AG04450 (cell line): ENCODE measurements at regions not wholly inside any gene's neighbourhood (a gene's known extent, or its start where the extent isn't known, plus 50 kb on each side); places are given as distances from the start of the nearest gene placed in this dataset.
A peak's percentile ranks its signal among the peaks of the same experiment; 100 is the strongest.

Experiments used
- CTCF ChIA-PET: fragments of 300-600, 350-600 bp; formaldehyde crosslinking; extraction: SDS; loops from one replicate; lab custom pipeline; 2022; ENCODE audit warnings: antibody characterized with exemption, inconsistent platforms; lab: Charles Lee
- POLR2A ChIA-PET: fragments of 350-600 bp; formaldehyde crosslinking; extraction: SDS; loops from one replicate; lab custom pipeline; 2021; ENCODE audit warnings: antibody characterized with exemption, inconsistent platforms; lab: Yijun Ruan, JAX
- DNase-seq: peaks from one replicate; pipeline ENCODE4 v3.0.0-alpha.2; 2011; ENCODE audit warnings: low read depth, low spot score
- H3K27ac ChIP-seq: one replicate; pipeline ENCODE4 v1.5.1; 2012; ENCODE audit warnings: low read depth, low read length, control low read depth
- H3K27me3 ChIP-seq: one replicate; pipeline ENCODE4 v1.6.0; 2012; ENCODE audit warnings: low read length; ENCODE audit not compliant: control insufficient read depth, insufficient read depth
- H3K4me3 ChIP-seq: 2 replicates; pipeline ENCODE4 v1.5.1; 2011; ENCODE audit warnings: mild to moderate bottlenecking, low read depth, low read length, control low read depth
- H3K9me3 ChIP-seq: 2 replicates; pipeline ENCODE4 v1.5.1; 2012; ENCODE audit warnings: low read length; ENCODE audit not compliant: control insufficient read depth, insufficient read depth
- CTCF ChIP-seq: IDR thresholded peaks from 2 replicates; pipeline ENCODE4 v1.5.1; 2011; ENCODE audit warnings: low read depth, low read length, control low read depth, inconsistent platforms

- no peak for TF ChIP-seq CTCF
- Histone ChIP-seq H3K4me3 (no peak overlapping the region), H3K9me3 (no peaks in the 10 kb centered on the region), H3K27me3 (no peaks in the 10 kb centered on the region), H3K27ac (no peak overlapping the region)
- CTCF ChIA-PET = no interaction called here
- POLR2A ChIA-PET = no interaction called here
- DNase-seq = peak; percentile 10
Measured at GRCh38 chr4:30836231-30836630, 116.1 kb downstream of the PCDH7 start.

- TF ChIP-seq CTCF = no peak
- no peak for DNase-seq
- Histone ChIP-seq H3K27ac (no peak overlapping the region), H3K9me3 (no peaks in the 10 kb centered on the region), H3K4me3 (no peak overlapping the region), H3K27me3 (no peaks in the 10 kb centered on the region)
- POLR2A ChIA-PET = no interaction called here
- CTCF ChIA-PET = no interaction called here
Measured at GRCh38 chr4:30837131-30837539, 117.0 kb downstream of the PCDH7 start.

DNA sequence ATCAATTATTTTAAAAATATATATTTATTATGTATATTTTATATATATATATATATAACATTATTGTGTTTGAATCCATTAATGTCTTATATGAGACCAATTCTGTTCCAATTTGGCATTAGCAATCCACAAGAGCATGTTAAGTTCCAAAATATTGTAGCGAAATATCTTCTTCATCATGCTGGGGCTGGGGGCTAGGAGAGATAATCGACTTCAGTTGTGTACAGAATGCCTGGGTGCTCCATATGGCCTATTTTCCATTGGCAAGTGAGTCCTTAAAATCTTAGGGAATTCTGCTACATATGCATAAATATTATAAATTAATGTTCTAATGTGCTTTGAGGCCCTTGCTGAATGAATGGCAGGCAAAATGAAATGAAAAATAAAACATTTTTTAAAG, 117.7 kb downstream of the PCDH7 start:
- no peak for DNase-seq
- ChIA-PET CTCF (no interaction called here), POLR2A (no interaction called here)
- Histone ChIP-seq H3K4me3 (no peak overlapping the region), H3K27ac (no peak overlapping the region), H3K27me3 (no peaks in the 10 kb centered on the region), H3K9me3 (no peaks in the 10 kb centered on the region)
- TF ChIP-seq CTCF = no peak

DNA sequence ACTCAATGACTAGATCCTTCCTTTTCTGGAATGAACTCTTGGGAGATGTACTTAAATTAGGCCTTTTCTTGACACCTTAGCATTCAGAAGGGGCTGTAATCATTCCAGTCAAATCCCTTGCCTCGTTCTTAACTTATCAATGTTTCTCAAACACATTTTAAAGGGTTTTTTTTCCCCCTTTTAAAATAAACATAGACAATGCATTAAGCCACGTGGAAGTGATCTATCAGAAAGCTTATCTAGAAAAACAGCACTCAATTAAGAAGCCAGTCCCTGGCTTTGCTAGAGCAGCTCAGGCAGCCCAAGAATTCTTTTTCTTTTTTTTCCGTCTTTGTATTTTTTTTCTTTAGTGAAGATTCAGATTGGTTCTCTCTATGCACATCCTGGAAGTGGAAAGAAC, 118.2 kb downstream of the PCDH7 start:
- Histone ChIP-seq H3K9me3 (no peaks in the 10 kb centered on the region), H3K4me3 (no peak overlapping the region), H3K27ac (no peak overlapping the region), H3K27me3 (no peaks in the 10 kb centered on the region)
- ChIA-PET CTCF (no interaction called here), POLR2A (no interaction called here)
- TF ChIP-seq CTCF = no peak
- DNase-seq = no peak

GRCh38 chr4:30839583-30840520, 119.7 kb downstream of the PCDH7 start:
- no peaks in the 10 kb centered on the region for H3K27me3 ChIP-seq
- no peak overlapping the region for H3K4me3 ChIP-seq
- no peaks in the 10 kb centered on the region for H3K9me3 ChIP-seq
- DNase-seq = peak; percentile 21
- H3K27ac ChIP-seq = no peak overlapping the region
- POLR2A ChIA-PET = interaction anchor here (0.7 to 0.9 kb wide), 3 partner anchors 12 to 121 kb away, joined by 3 to 4 read pairs (median 3); no protein-coding TSS in a partner anchor
- CTCF ChIA-PET = no interaction called here
- no peak for TF ChIP-seq CTCF
